ENCODE measurements at regions not wholly inside any gene's neighbourhood (a gene's known extent, or its start where the extent isn't known, plus 50 kb on each side); places are given as distances from the start of the nearest gene placed in this dataset.

- Histone ChIP-seq H3K36me3 (no peaks in the 10 kb centered on the region), H3K4me3 (no peak overlapping the region), H3K27me3 (no peaks in the 10 kb centered on the region), H3K4me1 (ENCODE audit: insufficient read depth) (no peaks in the 10 kb centered on the region), H3K27ac (no peak overlapping the region), H3K9me3 (no peaks in the 10 kb centered on the region)
- no peak for TF ChIP-seq CTCF (IDR thresholded peaks at IDR 0.05)
- TF ChIP-seq EP300 (IDR thresholded peaks at IDR 0.05): no peak
- TF ChIP-seq POLR2A (IDR thresholded peaks at IDR 0.05): no peak
- WGBS, 3 donors: 14 to 20% (median 17%) methylated on average over 2 of the region's 2 CpGs
- intact Hi-C loops (cut with DNase I): no loop called here
- DNase-seq: no peak
Observed at GRCh38 chr4:58809948-58810347, 1699.8 kb upstream of the IGFBP7 start.

- no peaks in the 10 kb centered on the region for H3K4me1 ChIP-seq (ENCODE audit: insufficient read depth)
- H3K36me3 ChIP-seq: no peaks in the 10 kb centered on the region
- DNase-seq: no peak
- H3K27me3 ChIP-seq: no peaks in the 10 kb centered on the region
- intact Hi-C loops (cut with DNase I): no loop called here
- no peak overlapping the region for H3K4me3 ChIP-seq
- no peak for TF ChIP-seq CTCF (IDR thresholded peaks at IDR 0.05)
- TF ChIP-seq EP300 (IDR thresholded peaks at IDR 0.05): no peak
- no peak for TF ChIP-seq POLR2A (IDR thresholded peaks at IDR 0.05)
- no peaks in the 10 kb centered on the region for H3K9me3 ChIP-seq
- no peak overlapping the region for H3K27ac ChIP-seq
- 35 to 44% (median 37%) methylated on average over 3 of the region's 3 CpGs for WGBS, 3 donors
Observed at GRCh38 chr4:58809366-58809765, 1699.2 kb upstream of the IGFBP7 start.

GRCh38 chr4:58808817-58809216, 1698.6 kb upstream of the IGFBP7 start:
- H3K4me1 ChIP-seq (ENCODE audit: insufficient read depth): no peaks in the 10 kb centered on the region
- no peak for DNase-seq
- H3K27me3 ChIP-seq: no peaks in the 10 kb centered on the region
- intact Hi-C loops (cut with DNase I): no loop called here
- no peaks in the 10 kb centered on the region for H3K36me3 ChIP-seq
- TF ChIP-seq CTCF (IDR thresholded peaks at IDR 0.05): no peak
- TF ChIP-seq EP300 (IDR thresholded peaks at IDR 0.05): no peak
- no peak for TF ChIP-seq POLR2A (IDR thresholded peaks at IDR 0.05)
- no peak overlapping the region for H3K4me3 ChIP-seq
- H3K27ac ChIP-seq: no peak overlapping the region
- no peaks in the 10 kb centered on the region for H3K9me3 ChIP-seq
- WGBS, 3 donors: 86 to 89% (median 88%) methylated on average over 2 of the region's 2 CpGs

GRCh38 chr4:58807843-58808615, 1697.8 kb upstream of the IGFBP7 start:
- no peaks in the 10 kb centered on the region for H3K4me1 ChIP-seq (ENCODE audit: insufficient read depth)
- H3K9me3 ChIP-seq: no peaks in the 10 kb centered on the region
- H3K4me3 ChIP-seq: no peak overlapping the region
- no peak overlapping the region for H3K27ac ChIP-seq
- DNase-seq: no peak
- no peaks in the 10 kb centered on the region for H3K36me3 ChIP-seq
- no peaks in the 10 kb centered on the region for H3K27me3 ChIP-seq
- 69 to 77% (median 72%) methylated on average over 2 of the region's 2 CpGs for WGBS, 3 donors
- TF ChIP-seq POLR2A (IDR thresholded peaks at IDR 0.05): no peak
- TF ChIP-seq CTCF (IDR thresholded peaks at IDR 0.05): no peak
- TF ChIP-seq EP300 (IDR thresholded peaks at IDR 0.05): no peak
- intact Hi-C loops (cut with DNase I): no loop called here
